ENCODE measurements at regions not wholly inside any gene's neighbourhood (a gene's known extent, or its start where the extent isn't known, plus 50 kb on each side); places are given as distances from the start of the nearest gene placed in this dataset.
"Not testable (repeated sequence)": the region's sequence is repeated elsewhere in the genome, so short reads cannot be mapped to it uniquely, and the experiment has no call there.

GRCh38 chr5:124176692-124177091, 569.7 kb downstream of the ZNF608 start:
- H3K36me3 ChIP-seq = no peaks in the 10 kb centered on the region
- intact Hi-C loops (cut with DNase I; ENCODE audit: low total_unique reads) = no loop called here
- peaks cover 0 to 26% (median 19%) of the 10 kb centered on the region in 8 donors for H3K9me3 ChIP-seq
- no peaks in the 10 kb centered on the region for H3K27me3 ChIP-seq (replicated peaks in 1 of 7)
- H3K4me1 ChIP-seq = no peaks in the 10 kb centered on the region
- no peak overlapping the region for H3K4me3 ChIP-seq
- TF ChIP-seq POLR2A (IDR thresholded peaks at IDR 0.05) = no peak
- TF ChIP-seq, protein P1, sequence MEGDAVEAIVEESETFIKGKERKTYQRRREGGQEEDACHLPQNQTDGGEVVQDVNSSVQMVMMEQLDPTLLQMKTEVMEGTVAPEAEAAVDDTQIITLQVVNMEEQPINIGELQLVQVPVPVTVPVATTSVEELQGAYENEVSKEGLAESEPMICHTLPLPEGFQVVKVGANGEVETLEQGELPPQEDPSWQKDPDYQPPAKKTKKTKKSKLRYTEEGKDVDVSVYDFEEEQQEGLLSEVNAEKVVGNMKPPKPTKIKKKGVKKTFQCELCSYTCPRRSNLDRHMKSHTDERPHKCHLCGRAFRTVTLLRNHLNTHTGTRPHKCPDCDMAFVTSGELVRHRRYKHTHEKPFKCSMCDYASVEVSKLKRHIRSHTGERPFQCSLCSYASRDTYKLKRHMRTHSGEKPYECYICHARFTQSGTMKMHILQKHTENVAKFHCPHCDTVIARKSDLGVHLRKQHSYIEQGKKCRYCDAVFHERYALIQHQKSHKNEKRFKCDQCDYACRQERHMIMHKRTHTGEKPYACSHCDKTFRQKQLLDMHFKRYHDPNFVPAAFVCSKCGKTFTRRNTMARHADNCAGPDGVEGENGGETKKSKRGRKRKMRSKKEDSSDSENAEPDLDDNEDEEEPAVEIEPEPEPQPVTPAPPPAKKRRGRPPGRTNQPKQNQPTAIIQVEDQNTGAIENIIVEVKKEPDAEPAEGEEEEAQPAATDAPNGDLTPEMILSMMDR (IDR thresholded peaks at IDR 0.05 in 8 of 11, conservative IDR thresholded peaks at IDR 0.05 in 3 of 11) = no peak
- no peak for TF ChIP-seq POLR2AphosphoS5 (IDR thresholded peaks at IDR 0.05)
- no peak overlapping the region for H3K27ac ChIP-seq
- DNase-seq = no peak

- Histone ChIP-seq H3K4me3 (no peak overlapping the region), H3K27me3 (replicated peaks in 1 of 7) (no peaks in the 10 kb centered on the region), H3K36me3 (no peaks in the 10 kb centered on the region), H3K4me1 (no peaks in the 10 kb centered on the region), H3K9me3 (peaks cover 0 to 51% (median 41%) of the 10 kb centered on the region in 8 donors), H3K27ac (no peak overlapping the region)
- no peak for DNase-seq
- WGBS, 5 donors = 88 to 100% (median 96%) methylated on average over 1 of the region's 1 CpG
- intact Hi-C loops (cut with DNase I; ENCODE audit: low total_unique reads) = no loop called here
- no peak for TF ChIP-seq POLR2A (IDR thresholded peaks at IDR 0.05)
- TF ChIP-seq POLR2AphosphoS5 (IDR thresholded peaks at IDR 0.05) = no peak
- TF ChIP-seq, protein P1 (IDR thresholded peaks at IDR 0.05 in 8 of 11, conservative IDR thresholded peaks at IDR 0.05 in 3 of 11) = no peak
These were observed 573.1 kb downstream of the ZNF608 start for GRCh38 chr5:124173386-124173785.

- H3K36me3 ChIP-seq = no peaks in the 10 kb centered on the region
- peaks cover 0 to 51% (median 43%) of the 10 kb centered on the region in 8 donors for H3K9me3 ChIP-seq
- H3K4me1 ChIP-seq = no peaks in the 10 kb centered on the region
- intact Hi-C loops (cut with DNase I; ENCODE audit: low total_unique reads) = no loop called here
- H3K27ac ChIP-seq = no peak overlapping the region
- TF ChIP-seq POLR2AphosphoS5 (IDR thresholded peaks at IDR 0.05) (no peak), POLR2A (IDR thresholded peaks at IDR 0.05) (no peak)
- TF ChIP-seq, protein P1 (IDR thresholded peaks at IDR 0.05 in 8 of 11, conservative IDR thresholded peaks at IDR 0.05 in 3 of 11) = no peak
- H3K27me3 ChIP-seq (replicated peaks in 1 of 7) = no peaks in the 10 kb centered on the region
- DNase-seq = no peak
- 80 to 95% (median 92%) methylated on average over 1 of the region's 1 CpG for WGBS, 5 donors
- no peak overlapping the region for H3K4me3 ChIP-seq
These were observed 573.9 kb downstream of the ZNF608 start for GRCh38 chr5:124172389-124173003.

GRCh38 chr5:124168093-124168492, 578.3 kb downstream of the ZNF608 start:
- H3K4me1 ChIP-seq; intact Hi-C loops (cut with DNase I; ENCODE audit: low total_unique reads); DNase-seq; H3K4me3 ChIP-seq; H3K27ac ChIP-seq; H3K27me3 ChIP-seq (replicated peaks in 1 of 7); H3K36me3 ChIP-seq: not testable (repeated sequence)
- H3K9me3 ChIP-seq = peaks cover 0 to 45% (median 36%) of the 10 kb centered on the region in 8 donors
- 88 to 98% (median 94%) methylated on average over 2 of the region's 2 CpGs for WGBS, 5 donors

Data from spleen (tissue), 11 donors.